HepG2 (cell line): ENCODE measurements at regions not wholly inside any gene's neighbourhood (a gene's known extent, or its start where the extent isn't known, plus 50 kb on each side); places are given as distances from the start of the nearest gene placed in this dataset.

Source experiments
- ATAC-seq: fragments of 200-7000 bp; cut with Tn5 transposase; 3 replicates; pipeline ENCODE4 v1.9.1; 2020; ENCODE audit warnings: mild to moderate bottlenecking, moderate library complexity
- BruUV-seq: library from RNA; stranded (reverse); fragments of 400-500 nt; replicated peaks from 2 replicates; lab custom pipeline; 2021; lab: Mats Ljungman, UMichigan
- CTCF ChIA-PET: fragments of 300-600 bp; formaldehyde crosslinking; extraction: SDS; loops from one replicate; lab custom pipeline; 2021; ENCODE audit warnings: low total read pairs, inconsistent platforms, low intra/inter-chr PET ratio; lab: Yijun Ruan, JAX
- POLR2A ChIA-PET: fragments of 350-600 bp; sonication (Branson Sonifier 250); formaldehyde crosslinking; loops from one replicate; lab custom pipeline; 2020; ENCODE audit warnings: antibody characterized with exemption, inconsistent platforms; lab: Yijun Ruan, JAX
- DNase-seq: peaks from one replicate; pipeline ENCODE4 v3.0.0-alpha.2; 2015; ENCODE audit warnings: low spot score
- FAIRE-seq: peaks from 3 replicates; lab custom pipeline; 2011; peaks lifted over from hg19 to GRCh38; lab: Jason Lieb, UNC
- H2AFZ ChIP-seq: one replicate; pipeline ENCODE4 v1.6.1; 2011; ENCODE audit warnings: low read length, inconsistent platforms
- H3K27ac ChIP-seq: fragments of 300-600 bp; 3 replicates; pipeline ENCODE4 v1.8.0; 2011; ENCODE audit warnings: mixed run types, mild to moderate bottlenecking, mixed read lengths, low read length, inconsistent platforms; ENCODE audit not compliant: insufficient read depth; ENCODE audit errors: extremely low read length
- H3K27me3 ChIP-seq, 2 experiments: fragments of 200-600 bp in 1 of 2; 2 replicates in 1 of 2; 3 replicates in 1 of 2; pipeline versions ENCODE4 v1.6.0 to v1.8.0; 2011; ENCODE audit warnings: low read length in 2 of 2, mild to moderate bottlenecking in 2 of 2, moderate library complexity in 2 of 2, inconsistent platforms in 1 of 2; ENCODE audit not compliant: insufficient read depth in 2 of 2, control insufficient read depth in 1 of 2
- H3K36me3 ChIP-seq, 2 experiments: fragments of 200-600 bp in 1 of 2; replicated peaks in 1 of 2; 2 replicates in 1 of 2; 3 replicates in 1 of 2; pipeline versions ENCODE4 v1.5.1 to v1.8.0; 2011; ENCODE audit warnings: low read length in 2 of 2, inconsistent platforms in 1 of 2; ENCODE audit not compliant: insufficient read depth in 2 of 2, control insufficient read depth in 1 of 2
- H3K4me1 ChIP-seq: 2 replicates; pipeline ENCODE4 v1.5.1; 2012; ENCODE audit warnings: low read length, inconsistent platforms; ENCODE audit not compliant: insufficient read depth
- H3K4me2 ChIP-seq: 2 replicates; pipeline ENCODE4 v1.6.0; 2011; ENCODE audit warnings: low read depth, low read length, inconsistent platforms
- H3K4me3 ChIP-seq, 3 experiments: fragments of 200-600 bp in 1 of 3; sonication (generic), shearing (Covaris generic) in 1 of 3; replicated peaks in 1 of 3; 2 replicates each; pipeline ENCODE4 v1.5.1; 2011 to 2016; ENCODE audit warnings: low read length in 3 of 3, inconsistent platforms in 2 of 3, low read depth in 2 of 3, mild to moderate bottlenecking in 2 of 3, control low read depth in 1 of 3, mixed read lengths in 1 of 3; ENCODE audit not compliant: insufficient read depth in 1 of 3
- H3K79me2 ChIP-seq: one replicate; pipeline ENCODE4 v1.6.1; 2011; ENCODE audit warnings: low read length, inconsistent platforms; ENCODE audit not compliant: insufficient read depth
- H3K9ac ChIP-seq: 2 replicates; pipeline ENCODE4 v1.6.0; 2011; ENCODE audit warnings: mild to moderate bottlenecking, low read depth, low read length, inconsistent platforms; ENCODE audit not compliant: insufficient read depth
- H3K9me3 ChIP-seq: 2 replicates; pipeline ENCODE4 v1.5.1; 2012; ENCODE audit warnings: mild to moderate bottlenecking, low read length
- H4K20me1 ChIP-seq: 2 replicates; pipeline ENCODE4 v1.6.0; 2011; ENCODE audit warnings: inconsistent platforms, mild to moderate bottlenecking, low read length, moderate library complexity; ENCODE audit not compliant: insufficient read depth
- IRF1 ChIP-seq: sonication (generic); formaldehyde crosslinking; IDR thresholded peaks from 2 replicates; pipeline ENCODE4 v1.4.0; 2020; ENCODE audit warnings: low read depth, mild to moderate bottlenecking, missing genetic modification reagents
- MAFG ChIP-seq: sonication (generic); formaldehyde crosslinking; IDR thresholded peaks from 2 replicates; pipeline ENCODE4 v1.5.1; 2020; ENCODE audit warnings: mild to moderate bottlenecking, missing genetic modification reagents
- MED8 ChIP-seq: sonication (generic); formaldehyde crosslinking; IDR thresholded peaks from 2 replicates; pipeline ENCODE4 v1.8.1; 2023; ENCODE audit warnings: mild to moderate bottlenecking, missing genetic modification reagents; ENCODE audit not compliant: insufficient replicate concordance
- MYPOP ChIP-seq: sonication (generic); formaldehyde crosslinking; IDR thresholded peaks from 2 replicates; pipeline ENCODE4 v1.8.1; 2023; ENCODE audit warnings: mild to moderate bottlenecking, moderate library complexity, missing genetic modification reagents
- RBAK ChIP-seq: sonication (generic); formaldehyde crosslinking; IDR thresholded peaks from 2 replicates; pipeline ENCODE4 v1.5.1; 2020; ENCODE audit warnings: mild to moderate bottlenecking, missing genetic modification reagents
- SRY ChIP-seq: sonication (generic); formaldehyde crosslinking; IDR thresholded peaks from 2 replicates; pipeline ENCODE4 v1.8.0; 2022; ENCODE audit warnings: mild to moderate bottlenecking, missing genetic modification reagents
- TBX2 ChIP-seq: sonication (generic); formaldehyde crosslinking; IDR thresholded peaks from 2 replicates; pipeline ENCODE4 v1.5.0; 2020; ENCODE audit warnings: missing genetic modification reagents, mild to moderate bottlenecking, borderline replicate concordance
- TOPORS ChIP-seq: sonication (generic); formaldehyde crosslinking; IDR thresholded peaks from 2 replicates; pipeline ENCODE4 v1.8.0; 2023; ENCODE audit warnings: mild to moderate bottlenecking, missing genetic modification reagents
- ZBTB25 ChIP-seq: IDR thresholded peaks from 2 replicates; pipeline ENCODE4 v1.6.1; 2018; ENCODE audit warnings: missing genetic modification reagents
- ZBTB3 ChIP-seq: sonication (generic); formaldehyde crosslinking; IDR thresholded peaks from 2 replicates; pipeline ENCODE4 v1.4.0; 2020; ENCODE audit warnings: low read depth, mild to moderate bottlenecking, moderate library complexity, missing genetic modification reagents, borderline replicate concordance
- ZBTB8A ChIP-seq: sonication (generic); formaldehyde crosslinking; IDR thresholded peaks from 2 replicates; pipeline ENCODE4 v1.4.0; 2020; ENCODE audit warnings: mild to moderate bottlenecking, low read depth, missing genetic modification reagents, borderline replicate concordance
- ZNF724P ChIP-seq: sonication (generic); formaldehyde crosslinking; IDR thresholded peaks from 2 replicates; pipeline ENCODE4 v1.8.0; 2022; ENCODE audit warnings: missing genetic modification reagents, borderline replicate concordance
- ZNF781 ChIP-seq: sonication (generic); formaldehyde crosslinking; IDR thresholded peaks from 2 replicates; pipeline ENCODE4 v1.5.1; 2020; ENCODE audit warnings: borderline replicate concordance, mild to moderate bottlenecking, missing genetic modification reagents; ENCODE audit errors: not compliant biosample characterization
- ZSCAN21 ChIP-seq: sonication (generic); formaldehyde crosslinking; IDR thresholded peaks from 2 replicates; pipeline ENCODE4 v1.8.0; 2022; ENCODE audit warnings: mild to moderate bottlenecking, missing genetic modification reagents, moderate library complexity, borderline replicate concordance
- ZZZ3 ChIP-seq: sonication (generic); formaldehyde crosslinking; IDR thresholded peaks from 2 replicates; pipeline ENCODE4 v1.4.0; 2020; ENCODE audit warnings: missing genetic modification reagents, mild to moderate bottlenecking, borderline replicate concordance
- WGBS: methylation state at CpG from one replicate; pipeline ENCODE4 v1.1.6; 2017; ENCODE audit warnings: low lambda C conversion rate; 5-methylcytosine and 5-hydroxymethylcytosine counted together
- in situ Hi-C: cut with HindIII; loops from 2 replicates; pipeline ENCODE4 v1.10.0; 2017; ENCODE audit warnings: low pct_unique_long_range_greater_than_20kb; ENCODE audit not compliant: extremely low pct_ligation_motif_present
- intact Hi-C: fragments of 100-400 bp; cut with micrococcal nuclease; formaldehyde crosslinking; loops from one replicate; pipeline ENCODE4 v1.10.0; 2022; ENCODE audit not compliant: unreplicated experiment

- Histone ChIP-seq H3K36me3 (no peaks in the 10 kb centered on the region), H4K20me1 (no peaks in the 10 kb centered on the region), H3K4me3 (no peak overlapping the region), H2AFZ (no peak overlapping the region), H3K4me1 (no peaks in the 10 kb centered on the region), H3K9me3 (peaks cover 9% of the 10 kb centered on the region; the same call in 1 of the 2 replicates), H3K4me2 (no peak overlapping the region), H3K9ac (no peak overlapping the region), H3K79me2 (no peaks in the 10 kb centered on the region), H3K27me3 (peaks cover 0 to 9% of the 10 kb centered on the region in 2 experiments; a peak in 2 of 5 replicates), H3K27ac (no peak overlapping the region)
- DNase-seq (no peak), ATAC-seq (no peak), FAIRE-seq (no peak)
- WGBS, result 22% methylated on average over 5 of the region's 16 CpGs
- intact Hi-C loops, result no loop called here
- no TSS peak for BruUV-seq
- in situ Hi-C loops, result no loop called here
- ChIA-PET POLR2A (no interaction called here), CTCF (no interaction called here)
- TF ChIP-seq ZSCAN21 (CRISPR knock-in tag) (no peak), ZNF781 (CRISPR knock-in tag) (no peak), ZBTB25 (CRISPR knock-in tag) (no peak), IRF1 (CRISPR knock-in tag) (no peak), MED8 (CRISPR knock-in tag) (no peak), RBAK (CRISPR knock-in tag) (no peak), ZNF724P (CRISPR knock-in tag) (no peak), SRY (CRISPR knock-in tag) (no peak), ZZZ3 (CRISPR knock-in tag) (no peak), TBX2 (no peak), MAFG (no peak), ZBTB8A (CRISPR knock-in tag) (no peak), MYPOP (CRISPR knock-in tag) (no peak), TOPORS (CRISPR knock-in tag) (no peak), ZBTB3 (CRISPR knock-in tag) (no peak)
Observed at GRCh38 chr5:2863675-2864433, 112.4 kb upstream of the IRX2 start.
